GM18517 (cell line): ENCODE measurements at regions not wholly inside any gene's neighbourhood (a gene's known extent, or its start where the extent isn't known, plus 50 kb on each side); places are given as distances from the start of the nearest gene placed in this dataset.
"Not testable (repeated sequence)": the region's sequence is repeated elsewhere in the genome, so short reads cannot be mapped to it uniquely, and the experiment has no call there.

Experiments used
- ATAC-seq: cut with Tn5 transposase; IDR thresholded peaks from one replicate; pipeline ENCODE4 v1.9.1; 2021; ENCODE audit warnings: mild to moderate bottlenecking, moderate library complexity; ENCODE audit not compliant: unreplicated experiment

DNA sequence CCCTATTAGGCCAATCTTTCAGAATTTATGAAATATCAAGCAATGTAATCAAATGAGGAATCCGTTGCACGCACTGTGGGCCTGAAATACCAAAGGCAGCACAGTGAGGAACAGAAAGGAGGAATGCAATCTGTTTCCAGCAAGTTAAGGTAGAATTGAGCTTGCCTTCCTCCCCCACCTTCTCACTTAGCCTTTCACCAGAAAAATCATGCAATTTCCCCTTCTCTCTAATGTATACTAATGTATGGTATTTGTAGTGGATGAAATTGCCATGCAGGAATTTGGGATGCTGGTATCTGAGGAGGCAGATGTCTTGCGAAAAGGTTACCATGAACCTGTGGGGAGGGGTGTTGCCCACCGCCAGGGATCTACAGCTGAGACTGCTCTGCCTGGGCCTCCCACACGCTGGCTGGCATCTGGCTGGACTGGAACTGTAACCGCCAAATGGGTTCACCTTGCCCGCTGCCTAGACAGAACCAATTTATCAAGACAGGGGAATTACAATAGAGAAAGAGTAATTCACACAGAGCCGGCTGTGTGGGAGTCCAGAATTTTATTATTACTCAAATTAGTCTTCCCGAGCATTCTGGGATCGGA is 222.4 kb upstream of the MYLIP start:
- ATAC-seq, result no peak

DNA sequence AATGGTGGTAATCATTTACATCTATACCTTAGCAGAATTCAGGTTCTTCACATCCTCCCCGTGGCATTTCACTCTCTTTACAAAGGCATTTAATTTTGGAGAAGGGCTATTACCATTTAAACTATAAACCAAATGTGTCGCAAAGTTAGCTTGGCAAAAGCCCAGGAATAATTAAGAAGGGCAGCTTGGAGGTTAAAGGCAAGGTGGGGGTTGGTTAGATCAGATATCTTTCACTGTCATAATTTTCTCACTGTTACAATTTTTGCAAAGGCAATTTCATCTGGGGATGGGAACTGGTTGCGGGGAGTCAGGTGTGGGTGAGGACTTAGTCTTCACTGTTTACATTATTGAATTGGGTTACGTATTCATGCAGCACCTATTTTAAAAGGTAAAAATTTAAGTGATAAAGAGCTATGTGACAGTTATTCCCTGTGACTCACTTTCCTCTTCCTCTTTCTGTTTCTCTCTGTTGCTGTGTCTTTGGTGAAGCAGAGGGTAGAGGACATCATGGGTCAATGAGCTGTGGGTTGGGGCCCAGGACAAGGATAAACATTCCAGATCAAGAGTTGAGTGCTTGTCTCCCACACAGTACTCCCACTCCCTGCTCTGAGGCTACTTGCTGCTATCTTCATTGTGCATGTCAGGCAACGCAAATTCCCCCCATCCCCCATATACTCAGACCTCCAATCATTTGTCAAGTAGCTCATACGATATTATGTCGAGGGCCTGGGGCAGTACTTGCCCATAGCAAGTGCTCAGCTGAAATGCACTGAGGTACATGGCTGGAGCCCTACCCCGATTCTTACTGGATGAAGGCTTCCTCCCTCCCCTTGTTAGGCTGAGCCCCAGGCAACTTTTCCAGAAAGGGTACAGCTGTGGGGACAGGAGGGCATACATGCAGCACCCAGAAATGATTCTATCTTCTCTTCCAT is 223.1 kb upstream of the MYLIP start:
- ATAC-seq, result no peak

DNA sequence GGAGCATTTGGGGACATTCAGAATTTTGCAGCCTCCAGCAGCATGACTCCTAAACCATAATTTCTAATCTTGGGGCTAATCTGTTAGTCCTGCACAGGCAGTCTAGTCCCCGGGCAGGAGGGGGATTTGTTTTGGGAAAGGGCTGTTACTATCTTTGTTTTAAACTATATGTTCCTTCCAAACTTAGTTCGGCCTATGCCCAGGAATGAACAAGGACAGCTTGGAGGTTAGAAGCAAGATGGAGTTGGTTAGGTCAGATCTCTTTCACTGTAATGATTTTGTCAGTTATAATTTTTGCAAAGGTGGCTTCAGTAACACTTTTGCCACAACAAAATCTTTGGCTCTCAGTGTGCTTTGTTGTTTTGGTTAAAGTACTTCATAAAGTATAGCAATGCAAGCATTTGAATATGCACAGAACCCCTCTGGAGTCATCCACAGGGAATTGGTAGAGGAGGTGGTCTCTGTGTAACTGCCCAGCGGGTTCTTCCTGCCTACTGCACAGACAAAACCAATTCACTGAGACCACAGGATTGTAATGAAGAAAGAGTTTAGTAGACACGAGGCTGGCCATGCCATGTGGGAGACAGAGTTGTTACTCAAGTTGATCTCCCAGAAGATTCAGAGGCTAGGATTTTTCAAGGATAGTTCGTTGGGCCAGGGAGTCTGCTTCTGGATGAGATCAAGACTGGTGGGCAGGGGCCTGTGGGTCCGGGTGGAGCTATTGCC is 224.1 kb upstream of the MYLIP start:
- ATAC-seq, result no peak

DNA sequence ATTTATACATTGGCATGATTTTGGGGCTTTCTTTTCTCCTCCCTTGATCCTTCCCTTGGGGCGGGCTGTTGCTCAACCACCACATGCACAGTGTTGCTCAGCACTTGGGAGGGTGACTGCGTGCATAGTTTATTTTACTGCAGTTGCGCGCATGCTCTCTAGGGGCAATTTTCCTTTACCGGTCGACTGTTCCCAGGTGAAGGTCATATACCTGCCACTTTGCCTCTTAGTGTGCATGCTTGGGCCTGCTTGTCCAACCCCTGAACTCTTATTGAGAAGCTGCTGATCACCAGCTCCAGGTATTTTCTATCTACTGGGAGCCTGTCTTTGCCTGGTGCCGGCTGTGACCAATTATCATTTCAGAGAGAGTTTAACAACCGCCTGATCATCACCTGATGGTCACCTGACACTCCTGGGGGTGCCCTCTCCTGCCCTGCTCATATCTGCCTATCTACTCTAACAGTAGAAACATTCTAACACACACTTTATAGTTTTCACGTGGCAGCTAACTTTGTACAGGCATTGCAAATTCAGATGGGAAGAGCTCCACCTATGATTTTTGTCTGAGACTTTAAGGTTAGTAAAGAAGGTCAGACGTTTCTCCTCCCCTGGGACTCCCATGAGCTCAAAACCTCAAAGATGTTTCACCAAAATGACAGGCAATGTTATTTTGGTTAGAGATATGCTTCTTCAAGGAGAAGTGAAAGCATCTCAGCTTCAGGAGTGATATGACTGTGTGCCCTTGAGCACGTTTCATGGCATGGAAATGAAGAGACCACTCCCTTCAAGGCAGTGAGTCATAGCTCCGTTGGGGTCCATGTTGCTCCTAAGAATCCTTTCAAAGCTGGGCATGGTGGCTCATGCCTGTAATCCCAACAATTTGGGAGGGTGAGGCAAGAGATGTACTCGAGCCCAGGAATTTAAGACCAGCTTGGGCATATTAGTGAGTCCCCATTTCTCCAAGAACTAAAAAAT is 227.5 kb upstream of the MYLIP start:
- ATAC-seq, result peak; percentile 89

DNA sequence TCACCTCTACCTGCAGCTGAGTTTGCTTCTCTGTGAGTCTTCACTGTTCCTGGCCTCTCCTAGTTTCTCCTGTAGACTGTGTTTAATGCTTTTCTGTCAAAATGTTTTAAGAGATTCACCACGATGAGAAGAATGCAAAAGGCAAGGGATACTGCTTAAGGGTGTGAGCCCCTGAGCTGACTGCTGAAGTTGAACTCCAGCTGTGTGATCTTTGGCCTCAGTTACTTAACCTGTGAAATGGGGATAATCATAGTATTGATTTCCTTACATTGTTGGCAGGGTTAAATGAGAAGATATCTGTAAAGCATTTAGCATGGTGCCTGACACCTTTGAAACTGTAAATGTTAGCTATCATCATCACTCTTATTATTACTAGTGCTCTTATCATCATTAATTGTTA is 230.2 kb upstream of the MYLIP start:
- no peak for ATAC-seq

DNA sequence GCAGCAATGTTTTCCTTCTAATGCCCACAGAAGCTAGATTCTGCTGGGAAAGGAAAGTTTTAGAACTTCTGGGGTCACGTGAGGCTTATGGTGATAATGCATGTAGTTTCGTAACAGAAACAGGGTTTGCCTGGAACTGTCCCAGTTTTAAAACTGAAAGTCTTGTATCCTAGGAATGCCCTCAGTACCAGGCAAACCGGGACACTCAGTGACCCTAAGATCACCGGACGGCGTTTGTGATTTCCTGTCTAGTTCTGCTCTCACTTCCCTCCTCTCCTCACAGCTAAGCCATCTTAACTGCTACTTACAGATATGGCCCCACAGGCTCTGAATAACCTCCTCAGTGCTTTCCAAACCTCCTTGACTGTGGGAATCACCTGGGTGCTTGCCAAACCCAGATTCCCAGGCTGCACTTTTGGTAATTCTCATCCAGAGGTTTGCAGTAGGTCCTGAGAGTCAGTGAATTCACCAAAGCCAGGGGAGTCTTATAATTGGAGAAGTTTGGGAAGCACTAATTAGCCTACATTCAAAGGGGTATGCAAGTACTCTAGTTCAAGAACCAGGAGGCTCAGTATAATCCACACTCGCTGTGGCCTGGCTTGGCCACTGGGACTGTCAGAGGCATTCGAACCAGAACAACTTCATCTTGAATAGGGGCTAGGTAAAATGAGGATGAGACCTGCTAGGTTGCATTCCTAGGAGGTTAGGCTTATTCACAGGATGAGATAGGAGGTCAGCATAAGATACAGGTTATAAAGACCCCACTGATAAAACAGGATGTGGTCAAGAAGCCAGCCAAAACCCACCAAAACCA is 231.6 kb upstream of the MYLIP start:
- ATAC-seq, result no peak

DNA sequence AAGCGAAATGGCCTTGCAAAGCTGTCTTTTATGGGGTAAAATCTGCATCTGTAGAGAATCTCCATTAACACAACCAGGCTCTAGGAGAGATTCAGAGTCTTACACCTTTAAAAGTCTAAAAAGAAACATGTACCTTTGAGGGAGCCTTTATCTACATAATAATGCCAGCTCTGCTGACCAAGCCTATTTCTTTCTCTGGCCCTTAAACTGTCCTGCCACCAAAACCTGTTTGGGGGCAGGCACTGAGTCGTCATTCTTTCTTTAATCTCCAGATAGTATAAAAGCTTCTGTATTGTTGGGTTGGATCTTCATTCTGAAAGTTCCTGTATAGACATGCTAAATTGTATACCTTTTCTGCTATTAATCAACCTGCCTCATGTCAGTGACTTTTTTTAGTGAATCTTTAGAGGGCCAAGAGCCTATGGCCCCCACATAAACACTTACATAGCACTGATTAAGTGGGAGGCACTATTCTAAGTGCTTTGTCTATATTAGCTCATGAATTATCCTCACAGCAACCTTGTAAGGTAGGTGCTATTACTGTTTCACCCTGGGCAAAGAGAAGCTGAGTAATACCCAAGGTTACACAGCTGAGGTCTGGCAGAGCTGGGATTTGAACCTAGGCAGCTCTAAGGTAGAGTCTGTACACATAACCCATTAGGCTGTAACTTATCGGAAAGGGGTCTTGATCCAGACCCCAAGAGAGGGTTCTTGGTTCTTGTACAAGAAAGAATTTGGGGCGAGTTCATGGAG is 232.3 kb upstream of the DTNBP1 start:
- ATAC-seq, result no peak

DNA sequence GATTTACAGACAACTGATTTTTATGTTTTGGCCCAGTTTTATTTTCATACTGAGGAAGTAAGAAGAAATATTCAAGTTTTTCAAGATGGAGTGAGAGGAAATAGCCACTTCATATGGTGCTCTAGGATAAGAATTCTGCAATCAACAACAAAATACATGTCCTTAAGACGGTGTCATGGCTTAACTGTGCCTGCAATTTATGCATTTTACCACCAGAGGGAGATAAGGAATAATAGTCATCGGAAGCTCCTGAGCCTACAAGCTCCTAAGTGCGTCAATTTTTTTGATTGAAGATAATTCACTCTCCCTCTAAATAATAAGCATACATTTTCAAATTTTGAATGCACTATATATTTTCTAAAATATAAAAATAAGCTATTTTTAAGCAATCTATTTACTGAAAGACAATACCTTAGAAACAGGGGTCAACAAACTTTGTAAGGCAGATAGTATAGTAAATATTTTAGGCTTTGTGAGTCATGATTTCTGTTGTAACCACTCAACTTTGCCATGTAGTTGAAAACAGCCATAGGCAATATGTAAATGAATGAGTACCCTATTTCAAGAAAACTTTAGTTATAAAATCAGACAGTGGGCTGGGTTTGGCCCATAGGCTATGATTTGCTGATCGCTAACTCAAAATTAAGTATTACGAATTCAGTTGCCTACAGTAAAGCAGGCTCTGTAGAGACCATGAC is 230.9 kb upstream of the DTNBP1 start:
- ATAC-seq, result no peak

DNA sequence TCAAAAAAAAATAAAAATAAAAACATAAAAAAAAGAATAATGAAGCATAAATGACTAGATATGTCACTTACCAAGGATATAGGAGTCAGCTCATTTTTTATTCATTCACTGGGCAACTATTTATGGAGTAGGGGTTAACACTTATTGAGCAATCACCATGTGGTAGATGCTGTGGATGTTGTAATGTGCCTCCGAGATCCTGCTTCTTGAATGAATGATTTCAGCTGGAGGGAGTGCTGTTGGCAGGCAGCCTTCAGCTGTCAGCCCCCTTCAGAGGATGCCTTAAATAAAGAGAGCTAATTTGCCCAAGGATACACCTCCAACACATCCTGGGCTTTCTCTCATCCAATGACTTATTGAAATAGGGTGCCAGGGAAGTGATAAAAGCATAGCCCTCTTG is 229.5 kb upstream of the DTNBP1 start:
- no peak for ATAC-seq

DNA sequence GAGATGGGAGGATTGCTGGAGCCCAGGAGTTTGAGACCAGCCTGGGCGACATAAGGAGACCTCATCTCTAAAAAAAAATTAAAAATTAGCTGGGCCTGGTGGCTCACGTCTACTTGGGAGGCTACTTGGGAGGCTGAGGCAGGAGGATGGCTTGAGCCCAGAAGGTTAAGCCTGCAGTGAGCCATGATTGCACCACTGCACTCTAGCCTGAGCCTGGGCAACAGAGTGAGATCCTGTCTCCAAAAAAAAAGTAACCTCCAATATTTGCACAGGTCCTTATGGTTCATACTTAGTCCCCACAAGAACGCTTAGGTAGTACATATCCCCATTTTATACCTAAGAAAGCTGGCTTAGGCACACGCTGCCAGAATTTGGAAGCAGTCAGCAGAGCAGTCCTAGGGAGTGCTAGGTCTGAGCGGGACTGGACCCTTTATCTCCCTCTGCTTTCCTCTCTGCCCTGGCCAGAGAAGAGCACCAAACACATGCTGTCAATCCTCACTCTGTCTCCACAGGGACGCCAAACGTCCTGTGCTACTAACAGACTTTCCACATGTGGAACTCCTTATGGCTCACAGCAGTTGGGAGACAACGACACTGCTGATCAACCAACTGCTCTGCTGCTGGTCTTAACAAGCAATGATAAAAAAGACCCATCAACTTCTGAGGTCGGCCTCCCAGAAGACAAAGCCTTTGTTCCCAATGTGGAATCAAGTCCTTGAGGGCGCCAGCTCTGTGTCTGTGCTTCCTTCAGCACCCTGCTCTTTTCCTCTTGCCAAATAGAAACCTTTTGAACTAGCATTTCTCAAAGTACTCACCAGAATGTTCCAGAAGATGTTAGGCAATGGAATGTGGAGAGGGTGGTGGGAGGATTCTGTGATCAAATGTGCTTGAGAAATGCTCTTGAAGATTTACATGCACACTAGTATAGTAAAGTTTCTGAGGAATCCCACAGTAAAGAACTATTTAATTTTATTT is 226.3 kb upstream of the DTNBP1 start:
- ATAC-seq, result no peak

DNA sequence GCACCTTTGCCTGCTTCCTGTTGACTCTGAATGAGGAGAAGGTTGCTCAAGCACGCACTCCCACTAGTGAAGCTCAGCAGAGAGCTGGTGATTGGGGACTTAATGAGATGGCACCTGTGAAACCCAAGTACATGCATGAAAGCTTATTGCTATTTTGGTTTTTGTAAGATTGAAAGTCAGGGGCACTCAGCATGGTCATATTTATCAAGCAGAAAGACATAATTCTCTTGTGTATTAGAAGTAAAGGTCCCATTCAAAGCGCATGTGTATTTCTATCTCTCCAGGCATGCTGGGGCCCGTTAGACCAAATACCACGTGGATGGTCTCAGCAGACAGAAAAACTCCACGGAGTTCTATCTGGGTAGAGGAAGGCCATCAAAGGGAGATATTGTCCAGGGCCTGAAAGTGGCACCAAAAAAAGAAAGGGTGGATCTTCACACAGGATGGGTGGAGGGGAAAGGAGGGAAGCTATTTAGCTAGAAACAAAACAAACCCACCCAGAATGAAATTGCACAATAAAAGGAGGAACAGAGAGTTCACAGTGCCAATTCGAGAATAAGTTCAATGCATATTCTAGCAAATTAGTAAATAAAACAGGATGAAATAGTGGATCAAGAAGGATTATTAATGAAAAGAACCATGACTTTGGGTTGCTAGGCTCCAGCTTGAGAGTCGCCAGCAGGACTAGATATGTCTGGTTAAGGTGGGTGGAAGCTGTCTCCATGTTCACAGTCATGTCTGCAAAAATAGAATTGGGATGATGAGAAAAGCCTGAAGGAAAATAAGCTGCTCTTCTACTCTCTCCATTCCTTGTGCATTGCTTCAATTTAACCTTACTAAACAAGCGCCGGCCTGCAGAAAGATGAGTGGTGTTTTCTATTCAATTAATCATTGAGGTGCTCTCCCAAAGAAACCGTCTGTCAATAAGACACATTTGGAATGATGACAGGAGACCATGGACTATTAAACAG is 224.9 kb upstream of the DTNBP1 start:
- ATAC-seq, result no peak

DNA sequence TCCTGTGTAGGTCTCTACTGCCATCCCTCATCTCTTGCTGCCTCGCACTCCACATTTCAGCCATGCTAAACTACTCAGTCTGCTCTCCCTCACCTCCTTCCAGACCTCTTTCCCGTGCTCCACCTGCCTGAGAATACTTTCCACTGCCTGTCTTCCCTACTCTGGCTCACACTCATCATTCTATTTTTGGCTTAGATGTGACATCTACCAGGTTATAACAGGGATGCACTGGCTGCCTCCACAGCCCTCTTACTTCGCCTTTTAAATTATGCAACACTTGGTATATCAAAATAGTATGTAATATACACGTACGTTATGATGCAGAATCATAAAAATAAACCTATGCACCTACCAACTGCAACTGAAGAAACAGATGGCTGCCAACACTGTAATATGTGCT is 222.8 kb upstream of the DTNBP1 start:
- ATAC-seq, result no peak

DNA sequence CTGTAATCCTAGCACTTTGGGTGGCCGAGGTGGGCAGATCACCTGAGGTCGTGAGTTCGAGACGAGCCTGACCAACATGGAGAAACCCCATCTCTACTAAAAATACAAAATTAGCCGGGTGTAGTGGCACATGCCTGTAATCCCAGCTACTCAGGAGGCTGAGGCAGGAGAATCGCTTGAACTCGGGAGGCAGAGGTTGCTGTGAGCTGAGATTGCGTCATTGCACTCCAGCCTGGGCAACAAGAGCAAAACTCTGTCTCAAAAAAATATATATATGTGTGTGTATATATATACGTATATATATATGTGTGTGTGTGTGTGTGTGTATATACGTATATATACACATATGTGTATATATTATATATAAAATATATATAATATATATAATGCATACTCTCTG is 220.8 kb upstream of the DTNBP1 start:
- ATAC-seq, result not testable (repeated sequence)

DNA sequence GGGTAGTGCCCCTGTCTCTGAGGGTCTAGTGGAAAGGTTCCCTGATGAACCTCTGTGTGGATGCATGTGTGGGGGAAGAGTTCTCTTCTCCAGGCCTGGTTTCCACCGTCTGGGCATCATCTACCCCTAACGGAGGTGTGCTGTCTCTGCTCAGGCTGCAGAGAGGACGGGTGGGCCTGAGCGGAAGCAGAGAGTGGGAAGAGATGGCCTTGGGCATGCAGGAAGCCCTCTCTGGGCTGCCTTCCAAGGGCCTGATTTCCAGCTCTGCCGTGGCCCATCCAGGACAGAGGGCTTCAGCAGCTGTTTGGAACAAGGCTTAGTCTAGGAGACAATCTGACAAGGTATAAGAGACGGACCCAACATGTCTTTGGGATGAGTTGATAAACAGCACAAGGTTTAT is 220.1 kb upstream of the DTNBP1 start:
- no peak for ATAC-seq

DNA sequence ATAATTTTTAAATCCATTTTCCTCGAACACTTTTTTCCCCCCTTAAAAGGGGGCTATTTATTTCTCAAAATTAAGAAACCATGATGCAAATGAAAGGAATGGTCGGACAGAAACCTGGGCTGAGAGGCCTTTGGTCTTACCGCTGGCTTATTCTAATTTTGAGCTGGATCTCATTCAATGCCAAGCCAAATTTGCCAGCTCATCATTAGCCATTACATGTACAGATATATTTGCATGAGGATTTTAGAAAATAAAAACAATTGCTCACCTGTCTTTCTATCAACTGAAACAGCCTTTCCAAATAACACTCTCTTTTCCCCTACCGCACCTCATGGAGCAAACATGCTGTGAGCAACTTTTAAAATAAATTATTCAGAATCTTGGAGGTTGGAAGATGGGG is 219.5 kb upstream of the DTNBP1 start:
- ATAC-seq, result no peak

DNA sequence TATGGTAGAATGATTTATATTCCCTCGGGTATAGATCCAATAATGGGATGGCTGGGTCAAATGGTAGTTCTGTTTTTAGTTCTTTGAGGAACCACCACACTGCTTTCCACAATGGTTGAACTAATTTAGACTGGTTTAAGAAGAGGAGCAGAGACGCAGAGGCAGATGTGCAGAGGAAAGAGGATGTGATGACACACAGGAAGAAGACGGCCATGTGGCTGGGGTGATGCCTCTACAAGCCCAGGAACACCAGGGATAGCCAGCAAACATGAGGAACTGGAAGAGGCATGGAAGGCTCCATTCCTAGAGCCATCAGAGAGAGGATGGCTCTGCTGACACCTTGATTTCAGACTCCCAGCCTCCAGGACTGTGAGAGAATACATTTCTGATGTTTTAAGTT is 218.3 kb upstream of the DTNBP1 start:
- no peak for ATAC-seq
